Mesenchymal stem cell (in vitro differentiated cells and primary cell): ENCODE measurements at regions not wholly inside any gene's neighbourhood (a gene's known extent, or its start where the extent isn't known, plus 50 kb on each side); places are given as distances from the start of the nearest gene placed in this dataset.
A peak's percentile ranks its signal among the peaks of the same experiment; 100 is the strongest.
"Not testable (repeated sequence)": the region's sequence is repeated elsewhere in the genome, so short reads cannot be mapped to it uniquely, and the experiment has no call there.

ENCODE experiments used
- DNase-seq: peaks from one replicate; pipeline ENCODE4 v3.0.0-alpha.2; 2013
- H2AFZ ChIP-seq: one replicate; pipeline ENCODE4 v1.6.1; 2013; ENCODE audit warnings: low read depth, mild to moderate bottlenecking, control low read depth, inconsistent platforms, low read length, moderate library complexity
- H2AK5ac ChIP-seq: 2 replicates; pipeline ENCODE4 v1.6.1; 2013; ENCODE audit warnings: low read length, moderate library complexity, mild to moderate bottlenecking, inconsistent platforms; ENCODE audit not compliant: severe bottlenecking
- H2BK120ac ChIP-seq: one replicate; pipeline ENCODE4 v1.6.1; 2013; ENCODE audit warnings: low read depth, mild to moderate bottlenecking, inconsistent platforms, low read length, moderate library complexity
- H2BK12ac ChIP-seq, 2 experiments: one replicate each; pipeline ENCODE4 v1.6.1; 2013; ENCODE audit warnings: inconsistent platforms in 2 of 2, low read length in 2 of 2, mild to moderate bottlenecking in 2 of 2, moderate library complexity in 2 of 2, control low read depth in 1 of 2
- H2BK15ac ChIP-seq: one replicate; pipeline ENCODE4 v1.6.1; 2013; ENCODE audit warnings: mild to moderate bottlenecking, low read depth, inconsistent platforms; ENCODE audit not compliant: poor library complexity, severe bottlenecking
- H2BK5ac ChIP-seq: 2 replicates; pipeline ENCODE4 v1.6.1; 2013; ENCODE audit warnings: low read depth, mild to moderate bottlenecking, low read length, control low read depth, inconsistent platforms; ENCODE audit not compliant: poor library complexity, severe bottlenecking
- H3K14ac ChIP-seq, 2 experiments: one replicate each; pipeline ENCODE4 v1.6.1; 2013; ENCODE audit warnings: inconsistent platforms in 2 of 2, low read length in 2 of 2, control low read depth in 1 of 2, mild to moderate bottlenecking in 1 of 2, moderate library complexity in 1 of 2
- H3K18ac ChIP-seq, 2 experiments: one replicate each; pipeline ENCODE4 v1.6.1; 2013; ENCODE audit warnings: inconsistent platforms in 2 of 2, low read length in 2 of 2, control low read depth in 1 of 2, low read depth in 1 of 2, mild to moderate bottlenecking in 1 of 2
- H3K23ac ChIP-seq, 2 experiments: one replicate each; pipeline ENCODE4 v1.6.1; 2013; ENCODE audit warnings: inconsistent platforms in 2 of 2, low read length in 2 of 2, mild to moderate bottlenecking in 2 of 2, moderate library complexity in 2 of 2, control low read depth in 1 of 2
- H3K27ac ChIP-seq: 2 replicates; pipeline ENCODE4 v1.5.1; 2013; ENCODE audit warnings: mild to moderate bottlenecking, moderate library complexity, low read length, control low read depth, inconsistent platforms; ENCODE audit not compliant: poor library complexity, severe bottlenecking
- H3K27me3 ChIP-seq, 2 experiments: 2 replicates each; pipeline versions ENCODE4 v1.6.1 to v1.7.0; 2013; ENCODE audit warnings: low read length in 2 of 2, mild to moderate bottlenecking in 2 of 2, moderate library complexity in 2 of 2, control low read depth in 1 of 2, inconsistent platforms in 1 of 2; ENCODE audit not compliant: control insufficient read depth in 1 of 2, insufficient read depth in 1 of 2
- H3K36me3 ChIP-seq, 2 experiments: 2 replicates each; pipeline versions ENCODE4 v1.6.1 to v1.7.0; 2013; ENCODE audit warnings: low read length in 2 of 2, control low read depth in 1 of 2, inconsistent platforms in 1 of 2, low read depth in 1 of 2, mild to moderate bottlenecking in 1 of 2; ENCODE audit not compliant: insufficient read depth in 2 of 2, control insufficient read depth in 1 of 2
- H3K4ac ChIP-seq, 2 experiments: one replicate each; pipeline ENCODE4 v1.6.1; 2013; ENCODE audit warnings: inconsistent platforms in 2 of 2, low read length in 2 of 2, mild to moderate bottlenecking in 2 of 2, moderate library complexity in 2 of 2, control low read depth in 1 of 2, low read depth in 1 of 2
- H3K4me1 ChIP-seq: 2 replicates; pipeline ENCODE4 v1.6.1; 2013; ENCODE audit warnings: low read depth, low read length, control low read depth; ENCODE audit not compliant: control insufficient read depth, insufficient read depth
- H3K4me2 ChIP-seq: 2 replicates; pipeline ENCODE4 v1.6.1; 2013; ENCODE audit warnings: low read length, mild to moderate bottlenecking, inconsistent platforms; ENCODE audit not compliant: poor library complexity, severe bottlenecking
- H3K4me3 ChIP-seq, 2 experiments: 2 replicates each; pipeline versions ENCODE4 v1.5.1 to v1.7.0; 2013; ENCODE audit warnings: low read length in 2 of 2, mild to moderate bottlenecking in 2 of 2, control low read depth in 1 of 2, low read depth in 1 of 2; ENCODE audit not compliant: insufficient read depth in 1 of 2
- H3K79me1 ChIP-seq: replicated peaks from 2 replicates; pipeline ENCODE4 v1.6.1; 2013; ENCODE audit warnings: mild to moderate bottlenecking, control low read depth, low read length, inconsistent platforms; ENCODE audit not compliant: poor library complexity, severe bottlenecking
- H3K9ac ChIP-seq: 2 replicates; pipeline ENCODE4 v1.7.0; 2013; ENCODE audit warnings: mild to moderate bottlenecking, low read length, moderate library complexity
- H3K9me3 ChIP-seq: 2 replicates; pipeline ENCODE4 v1.7.0; 2013; ENCODE audit warnings: mild to moderate bottlenecking, low read length; ENCODE audit not compliant: control insufficient read depth
- H4K8ac ChIP-seq: one replicate; pipeline ENCODE4 v1.6.1; 2013; ENCODE audit warnings: inconsistent platforms, mild to moderate bottlenecking, low read length, moderate library complexity
- H4K91ac ChIP-seq: one replicate; pipeline ENCODE4 v1.6.1; 2013; ENCODE audit warnings: mild to moderate bottlenecking, low read length, inconsistent platforms
- WGBS: methylation state at CpG from one replicate; pipeline ENCODE4 v1.1.7; 2013; ENCODE audit warnings: mixed read lengths; 5-methylcytosine and 5-hydroxymethylcytosine counted together

GRCh38 chr5:25970906-25971489 lies 1067.4 kb downstream of the CDH9 start:
- no peak overlapping the region for H2BK120ac ChIP-seq
- H3K4me2 ChIP-seq = no peak overlapping the region
- H3K9me3 ChIP-seq = no peaks in the 10 kb centered on the region
- no peak overlapping the region for H4K8ac ChIP-seq
- H3K4ac ChIP-seq = no peak overlapping the region
- H3K36me3 ChIP-seq = no peaks in the 10 kb centered on the region
- no peak overlapping the region for H4K91ac ChIP-seq
- H3K9ac ChIP-seq = no peak overlapping the region
- H2BK12ac ChIP-seq = no peak overlapping the region
- no peak overlapping the region for H3K4me3 ChIP-seq
- no peaks in the 10 kb centered on the region for H3K79me1 ChIP-seq
- H2BK15ac ChIP-seq = no peak overlapping the region
- no peak overlapping the region for H3K23ac ChIP-seq
- H3K14ac ChIP-seq = no peak overlapping the region
- H3K27ac ChIP-seq = no peak overlapping the region
- H3K18ac ChIP-seq = no peak overlapping the region
- H2AK5ac ChIP-seq = no peak overlapping the region
- H3K27me3 ChIP-seq = no peaks in the 10 kb centered on the region
- DNase-seq = no peak
- no peak overlapping the region for H2BK5ac ChIP-seq
- no peaks in the 10 kb centered on the region for H3K4me1 ChIP-seq
- no peak overlapping the region for H2AFZ ChIP-seq
- WGBS = 81% methylated on average over 3 of the region's 3 CpGs

GRCh38 chr5:25969042-25969441 lies 1069.3 kb downstream of the CDH9 start:
- 88% methylated on average over 1 of the region's 2 CpGs for WGBS
- not testable (repeated sequence) for H2BK120ac ChIP-seq, H3K4me1 ChIP-seq, H4K91ac ChIP-seq, H2BK15ac ChIP-seq, DNase-seq, H2AFZ ChIP-seq, H3K14ac ChIP-seq, H3K4me2 ChIP-seq, H3K27me3 ChIP-seq, H4K8ac ChIP-seq, H3K9ac ChIP-seq, H3K79me1 ChIP-seq, H3K27ac ChIP-seq, H3K4ac ChIP-seq, H2BK5ac ChIP-seq, H3K18ac ChIP-seq, H3K9me3 ChIP-seq, H2BK12ac ChIP-seq, H3K23ac ChIP-seq, H2AK5ac ChIP-seq, H3K36me3 ChIP-seq, H3K4me3 ChIP-seq

GRCh38 chr5:25964009-25964372 lies 1074.4 kb downstream of the CDH9 start:
- H2AFZ ChIP-seq = no peak overlapping the region
- H4K91ac ChIP-seq = no peak overlapping the region
- no peak overlapping the region for H3K4me2 ChIP-seq
- no peak overlapping the region for H4K8ac ChIP-seq
- no peaks in the 10 kb centered on the region for H3K27me3 ChIP-seq
- no peak overlapping the region for H2BK120ac ChIP-seq
- H2BK15ac ChIP-seq = no peak overlapping the region
- H2AK5ac ChIP-seq = no peak overlapping the region
- no peak overlapping the region for H3K4ac ChIP-seq
- WGBS = 100% methylated on average over 2 of the region's 3 CpGs
- H3K36me3 ChIP-seq = no peaks in the 10 kb centered on the region
- H3K23ac ChIP-seq = no peak overlapping the region
- no peaks in the 10 kb centered on the region for H3K4me1 ChIP-seq
- no peak for DNase-seq
- peak overlapping the region in 1 of 2 experiments; percentile 70 for H3K4me3 ChIP-seq
- no peak overlapping the region for H3K18ac ChIP-seq
- H3K9ac ChIP-seq = peak overlapping the region; percentile 68
- no peak overlapping the region for H2BK12ac ChIP-seq
- no peaks in the 10 kb centered on the region for H3K79me1 ChIP-seq
- H2BK5ac ChIP-seq = no peak overlapping the region
- H3K9me3 ChIP-seq = no peaks in the 10 kb centered on the region
- H3K27ac ChIP-seq = no peak overlapping the region
- no peak overlapping the region for H3K14ac ChIP-seq

GRCh38 chr5:25963251-25964008 lies 1075.0 kb downstream of the CDH9 start:
- Histone ChIP-seq H3K27ac (no peak overlapping the region), H3K27me3 (no peaks in the 10 kb centered on the region), H2BK5ac (no peak overlapping the region), H3K4me2 (no peak overlapping the region), H3K4ac (no peak overlapping the region), H3K4me3 (peak overlapping the region in 1 of 2 experiments; percentile 70), H3K14ac (no peak overlapping the region), H3K18ac (no peak overlapping the region), H4K8ac (no peak overlapping the region), H3K9me3 (no peaks in the 10 kb centered on the region), H2BK120ac (no peak overlapping the region), H3K4me1 (no peaks in the 10 kb centered on the region), H3K79me1 (no peaks in the 10 kb centered on the region), H3K23ac (no peak overlapping the region), H3K9ac (peak overlapping the region; percentile 68), H2AFZ (no peak overlapping the region), H2AK5ac (no peak overlapping the region), H4K91ac (no peak overlapping the region), H2BK12ac (no peak overlapping the region), H3K36me3 (no peaks in the 10 kb centered on the region), H2BK15ac (no peak overlapping the region)
- 96% methylated on average over 3 of the region's 5 CpGs for WGBS
- DNase-seq = peak; percentile 11
